Retinal pigment epithelial cell (primary cell): ENCODE measurements at regions not wholly inside any gene's neighbourhood (a gene's known extent, or its start where the extent isn't known, plus 50 kb on each side); places are given as distances from the start of the nearest gene placed in this dataset.

Experiments
- DNase-seq: peaks from one replicate; pipeline ENCODE4 v3.0.0-alpha.2; 2010; ENCODE audit warnings: low read depth
- H3K4me3 ChIP-seq: 2 replicates; pipeline ENCODE4 v1.5.1; 2011; ENCODE audit warnings: mild to moderate bottlenecking, low read length, control low read depth, moderate library complexity
- TF ChIP-seq, protein P1 (sequence below): conservative IDR thresholded peaks from 2 replicates; pipeline ENCODE4 v1.5.1; 2011; ENCODE audit warnings: low read depth, low read length, control low read depth, inconsistent platforms

DNA sequence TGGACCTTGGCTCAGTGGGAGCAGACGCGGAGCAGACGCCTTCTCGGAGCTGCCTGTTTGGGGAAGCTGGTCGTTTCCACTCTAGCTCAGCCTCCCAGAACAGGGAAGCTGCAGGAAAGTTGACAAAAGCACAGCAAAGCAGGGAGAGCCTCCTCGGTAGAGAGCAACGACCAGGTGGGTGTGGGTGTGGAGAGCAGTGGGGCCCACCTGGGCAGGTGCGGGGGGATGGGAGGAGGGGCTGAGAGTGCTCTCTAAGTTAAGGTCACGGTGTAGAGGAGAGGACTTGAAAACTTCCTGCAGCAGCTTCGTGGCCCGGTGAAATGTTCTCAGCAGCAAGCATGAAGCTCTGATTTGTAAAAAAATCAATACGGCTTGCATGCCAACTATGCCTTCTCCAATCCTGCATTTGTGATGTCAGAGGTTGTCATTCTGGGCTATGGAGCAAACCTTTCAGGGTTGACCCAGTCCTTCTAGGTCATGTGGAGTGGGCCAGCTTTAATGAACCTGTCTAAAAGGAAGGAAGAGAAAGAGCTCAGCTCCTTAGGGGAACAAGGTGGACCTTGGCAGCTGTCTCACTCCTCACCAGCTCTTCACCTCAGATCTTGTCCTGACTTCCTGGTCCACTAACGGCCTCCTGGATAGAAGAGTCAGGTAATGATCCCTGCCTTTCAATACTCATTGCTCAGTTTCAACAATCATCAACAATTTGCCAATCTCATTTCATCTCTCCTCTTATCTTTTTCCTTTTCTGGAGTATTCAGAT is 85.8 kb upstream of the UBL3 start:
- TF ChIP-seq, protein P1, sequence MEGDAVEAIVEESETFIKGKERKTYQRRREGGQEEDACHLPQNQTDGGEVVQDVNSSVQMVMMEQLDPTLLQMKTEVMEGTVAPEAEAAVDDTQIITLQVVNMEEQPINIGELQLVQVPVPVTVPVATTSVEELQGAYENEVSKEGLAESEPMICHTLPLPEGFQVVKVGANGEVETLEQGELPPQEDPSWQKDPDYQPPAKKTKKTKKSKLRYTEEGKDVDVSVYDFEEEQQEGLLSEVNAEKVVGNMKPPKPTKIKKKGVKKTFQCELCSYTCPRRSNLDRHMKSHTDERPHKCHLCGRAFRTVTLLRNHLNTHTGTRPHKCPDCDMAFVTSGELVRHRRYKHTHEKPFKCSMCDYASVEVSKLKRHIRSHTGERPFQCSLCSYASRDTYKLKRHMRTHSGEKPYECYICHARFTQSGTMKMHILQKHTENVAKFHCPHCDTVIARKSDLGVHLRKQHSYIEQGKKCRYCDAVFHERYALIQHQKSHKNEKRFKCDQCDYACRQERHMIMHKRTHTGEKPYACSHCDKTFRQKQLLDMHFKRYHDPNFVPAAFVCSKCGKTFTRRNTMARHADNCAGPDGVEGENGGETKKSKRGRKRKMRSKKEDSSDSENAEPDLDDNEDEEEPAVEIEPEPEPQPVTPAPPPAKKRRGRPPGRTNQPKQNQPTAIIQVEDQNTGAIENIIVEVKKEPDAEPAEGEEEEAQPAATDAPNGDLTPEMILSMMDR: no peak
- no peak for DNase-seq
- H3K4me3 ChIP-seq: no peak overlapping the region

DNA sequence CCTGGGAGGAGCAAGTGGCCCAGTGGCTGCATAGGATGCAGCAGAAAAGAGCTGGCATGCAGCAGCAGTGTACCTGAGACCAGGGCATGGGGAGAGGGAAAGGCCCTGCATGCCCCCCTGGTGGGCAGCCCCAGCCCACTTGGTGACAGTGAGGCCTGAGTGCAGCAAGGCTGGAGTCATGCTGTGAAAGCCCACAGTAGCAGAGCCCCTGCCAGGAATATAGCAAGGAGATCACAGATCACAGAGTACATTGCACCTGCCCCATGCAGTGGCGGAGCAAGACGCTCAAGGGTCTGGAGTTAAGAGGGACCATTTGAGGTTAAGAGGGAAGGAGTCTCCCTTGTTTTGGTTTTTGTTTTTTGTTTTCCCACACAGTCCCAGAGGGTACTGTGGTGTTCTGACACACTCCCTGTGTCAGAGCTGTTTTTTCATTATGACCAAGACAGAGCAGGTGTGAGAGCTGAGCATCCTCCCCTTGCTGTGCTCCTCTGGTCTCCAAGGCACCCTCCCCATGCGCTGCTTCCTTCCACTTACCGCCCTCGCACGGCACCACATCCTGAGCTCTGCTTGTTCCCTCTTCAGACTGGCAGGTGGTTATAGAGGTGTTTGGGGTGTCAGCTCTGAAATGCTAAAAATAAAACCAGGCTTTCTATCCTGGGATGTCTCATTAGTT is 85.0 kb upstream of the UBL3 start:
- TF ChIP-seq, protein P1: no peak
- no peak for DNase-seq
- no peak overlapping the region for H3K4me3 ChIP-seq

DNA sequence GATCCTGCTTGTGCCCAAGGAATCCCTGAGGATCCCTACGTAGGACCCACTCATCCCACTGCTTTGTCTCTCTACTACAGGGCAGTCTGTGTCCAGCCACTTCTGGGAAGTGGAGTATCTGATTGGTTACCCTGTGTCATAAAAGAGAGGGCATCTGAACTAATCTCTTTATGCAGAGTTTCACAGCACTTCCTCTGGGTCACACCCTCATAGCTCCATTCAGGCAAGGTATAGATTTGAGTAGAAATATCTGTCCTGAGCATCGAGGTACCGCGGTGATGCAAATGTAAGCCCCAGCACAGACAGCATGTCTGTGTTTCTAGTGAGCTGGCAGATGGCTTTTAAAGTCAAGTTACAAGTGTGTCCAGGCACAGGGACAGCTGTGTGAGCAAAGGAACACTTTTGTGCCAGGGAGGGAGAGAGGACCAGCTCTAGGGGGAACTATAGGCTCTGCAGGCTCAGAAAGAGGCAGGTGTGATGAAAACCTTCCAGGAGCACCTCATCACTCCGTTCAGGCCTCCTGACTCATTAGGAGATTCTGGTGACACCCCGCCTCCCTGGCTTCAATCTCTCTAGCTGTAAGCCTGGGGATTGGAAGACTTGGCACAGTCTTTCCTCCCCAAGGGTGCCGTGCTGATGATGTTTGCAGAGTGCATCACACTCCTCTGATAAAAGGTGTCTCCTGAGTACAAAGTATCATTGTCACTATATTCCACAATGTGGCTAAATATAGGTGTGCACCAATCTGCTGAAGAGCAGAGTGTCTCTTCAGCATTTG is 84.3 kb upstream of the UBL3 start:
- DNase-seq: no peak
- no peak overlapping the region for H3K4me3 ChIP-seq
- TF ChIP-seq, protein P1: no peak

DNA sequence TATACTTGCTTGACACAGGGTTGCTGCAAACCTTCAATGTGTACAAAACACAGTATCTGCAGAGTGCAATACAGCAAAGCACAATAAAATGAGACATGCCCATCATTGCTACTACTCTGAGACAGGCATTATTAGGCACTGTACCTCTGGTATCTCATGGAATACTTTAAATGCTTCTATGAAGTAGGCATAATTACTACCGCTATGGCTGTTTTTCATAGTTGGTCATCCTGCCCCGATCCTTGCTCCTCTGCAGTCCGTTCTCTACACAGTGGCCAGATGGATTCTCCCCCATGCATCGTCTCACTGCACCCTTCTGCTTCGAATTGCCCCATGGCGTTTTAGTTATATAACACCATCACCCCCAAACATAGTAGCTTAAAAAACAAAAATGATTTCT is 83.0 kb upstream of the UBL3 start:
- no peak overlapping the region for H3K4me3 ChIP-seq
- no peak for DNase-seq
- TF ChIP-seq, protein P1: no peak

DNA sequence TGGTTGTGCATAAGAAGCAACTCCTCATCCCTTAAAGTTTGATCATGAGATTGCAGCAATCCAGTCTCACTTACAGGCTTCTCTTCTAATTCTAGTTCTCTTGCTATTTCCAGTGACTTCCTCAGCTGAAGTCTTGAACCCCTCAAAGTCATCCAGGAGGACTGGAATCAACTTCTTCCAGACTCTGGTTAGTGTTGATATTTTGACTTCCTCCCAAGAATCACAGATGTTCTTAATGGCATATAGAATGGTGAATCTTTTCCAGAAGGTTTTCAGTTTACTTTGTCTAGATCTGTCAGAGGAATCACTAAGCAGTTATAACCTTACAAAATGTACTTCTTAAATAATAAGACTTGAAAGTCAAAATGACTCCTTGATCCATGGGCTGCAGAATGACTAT is 81.3 kb upstream of the UBL3 start:
- H3K4me3 ChIP-seq: no peak overlapping the region
- TF ChIP-seq, protein P1: no peak
- DNase-seq: no peak

DNA sequence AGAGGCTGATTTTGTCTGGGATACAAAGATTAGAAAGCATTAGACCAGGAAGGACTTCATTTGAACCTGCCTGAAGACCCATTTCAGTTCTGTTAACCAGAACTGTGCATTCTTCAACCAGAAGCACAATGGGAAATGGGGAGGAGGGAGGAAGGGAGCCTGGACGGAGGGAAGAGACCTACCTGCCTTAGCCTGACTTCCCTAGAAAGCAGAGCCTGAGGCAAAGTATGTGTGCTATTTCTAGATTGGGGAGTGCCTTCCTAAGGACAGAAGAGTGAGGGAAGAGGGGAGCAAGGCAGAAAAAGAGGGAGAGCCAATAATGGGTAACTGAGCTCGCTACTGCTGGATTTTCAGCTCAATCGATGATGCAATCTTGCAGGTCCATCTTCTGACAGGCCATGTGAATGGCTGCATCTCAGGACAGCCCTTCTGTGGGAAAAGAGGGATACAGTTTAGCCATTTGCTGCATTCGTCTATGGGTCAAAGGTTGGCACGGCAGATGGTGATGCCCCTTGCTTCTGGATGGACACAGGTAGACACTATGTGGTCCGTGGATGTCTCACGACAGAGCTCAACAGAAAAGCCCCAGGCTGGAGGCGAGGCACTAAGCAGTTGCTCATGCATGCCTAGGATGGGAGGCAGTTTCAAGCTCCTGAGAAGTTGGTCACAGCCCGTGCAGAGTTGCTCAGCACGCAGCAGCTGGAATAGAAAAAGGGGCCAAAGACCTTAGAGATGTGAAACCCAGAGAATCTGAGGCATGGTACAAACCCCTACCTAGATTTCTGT is 78.8 kb upstream of the UBL3 start:
- H3K4me3 ChIP-seq: no peak overlapping the region
- TF ChIP-seq, protein P1: no peak
- no peak for DNase-seq
